ENCODE measurements at regions not wholly inside any gene's neighbourhood (a gene's known extent, or its start where the extent isn't known, plus 50 kb on each side); places are given as distances from the start of the nearest gene placed in this dataset. TPM values are rescaled to one million over a fixed set of nuclear protein-coding genes. Genes with fewer than 3 reads are reported as not detected.

DNA sequence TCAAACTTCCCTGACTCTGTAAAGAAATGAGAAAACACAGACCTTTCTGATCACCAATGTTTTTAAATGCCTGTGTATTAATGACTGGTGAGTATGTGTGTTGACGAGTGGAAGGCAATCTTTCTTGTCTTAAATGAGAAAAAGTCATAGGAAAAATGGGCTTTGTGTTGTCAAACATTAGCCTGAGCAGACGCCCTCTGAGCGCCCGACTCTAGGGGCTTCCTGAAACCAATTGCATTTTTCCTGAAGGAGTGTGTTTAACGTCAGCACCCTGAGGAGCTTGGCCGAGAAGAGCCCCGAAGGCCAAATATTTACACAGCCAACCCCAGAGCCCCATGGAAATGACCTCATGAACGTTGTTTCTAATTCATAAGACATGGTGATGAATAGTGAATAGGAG is 154.3 kb downstream of the PHF2 start:
- intact Hi-C loops (cut with micrococcal nuclease; ENCODE audit: unreplicated experiment) = no loop called here
- Mint-ChIP-seq H3K4me3 (ENCODE audit: low read depth, unreplicated experiment) (no peak overlapping the region), H3K4me1 (ENCODE audit: low read depth, unreplicated experiment) (no peaks in the 10 kb centered on the region), H3K9me3 (ENCODE audit: low read depth, unreplicated experiment) (peaks cover 3% of the 10 kb centered on the region), H3K27ac (ENCODE audit: unreplicated experiment) (no peak overlapping the region), H3K36me3 (ENCODE audit: insufficient read depth, unreplicated experiment) (no peaks in the 10 kb centered on the region), H3K27me3 (ENCODE audit: unreplicated experiment) (peaks cover 80% of the 10 kb centered on the region)
- TF ChIP-seq, protein P1, sequence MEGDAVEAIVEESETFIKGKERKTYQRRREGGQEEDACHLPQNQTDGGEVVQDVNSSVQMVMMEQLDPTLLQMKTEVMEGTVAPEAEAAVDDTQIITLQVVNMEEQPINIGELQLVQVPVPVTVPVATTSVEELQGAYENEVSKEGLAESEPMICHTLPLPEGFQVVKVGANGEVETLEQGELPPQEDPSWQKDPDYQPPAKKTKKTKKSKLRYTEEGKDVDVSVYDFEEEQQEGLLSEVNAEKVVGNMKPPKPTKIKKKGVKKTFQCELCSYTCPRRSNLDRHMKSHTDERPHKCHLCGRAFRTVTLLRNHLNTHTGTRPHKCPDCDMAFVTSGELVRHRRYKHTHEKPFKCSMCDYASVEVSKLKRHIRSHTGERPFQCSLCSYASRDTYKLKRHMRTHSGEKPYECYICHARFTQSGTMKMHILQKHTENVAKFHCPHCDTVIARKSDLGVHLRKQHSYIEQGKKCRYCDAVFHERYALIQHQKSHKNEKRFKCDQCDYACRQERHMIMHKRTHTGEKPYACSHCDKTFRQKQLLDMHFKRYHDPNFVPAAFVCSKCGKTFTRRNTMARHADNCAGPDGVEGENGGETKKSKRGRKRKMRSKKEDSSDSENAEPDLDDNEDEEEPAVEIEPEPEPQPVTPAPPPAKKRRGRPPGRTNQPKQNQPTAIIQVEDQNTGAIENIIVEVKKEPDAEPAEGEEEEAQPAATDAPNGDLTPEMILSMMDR (IDR thresholded peaks at IDR 0.05; ENCODE audit: unreplicated experiment) = no peak
- no peak for DNase-seq
- CTCF ChIA-PET = no interaction called here
- BruUV-seq (replicated peaks) = no TSS peak

DNA sequence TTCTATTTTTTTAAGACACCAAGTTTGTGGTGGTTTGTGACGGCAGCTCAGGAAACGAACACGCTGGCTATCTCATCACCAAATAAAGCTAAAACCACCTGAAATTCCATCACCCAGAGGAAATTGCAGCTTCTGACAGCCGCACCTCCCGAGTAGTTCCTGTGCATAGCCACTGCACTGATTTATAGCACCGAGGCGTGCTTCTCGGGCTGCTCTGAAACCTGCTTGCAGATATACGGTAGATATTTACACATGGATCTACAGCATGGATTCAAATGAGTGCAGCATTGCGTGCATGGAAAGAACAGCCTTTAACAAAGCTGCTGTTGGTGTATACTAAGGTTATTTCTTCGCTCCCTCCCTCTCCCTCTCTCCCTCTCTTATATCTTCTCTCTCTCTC is 153.8 kb downstream of the PHF2 start:
- no peak overlapping the region for H3K4me3 Mint-ChIP-seq (ENCODE audit: low read depth, unreplicated experiment)
- no peaks in the 10 kb centered on the region for H3K4me1 Mint-ChIP-seq (ENCODE audit: low read depth, unreplicated experiment)
- CTCF ChIA-PET = no interaction called here
- TF ChIP-seq, protein P1 (IDR thresholded peaks at IDR 0.05; ENCODE audit: unreplicated experiment) = no peak
- BruUV-seq (replicated peaks) = no TSS peak
- no peak overlapping the region for H3K27ac Mint-ChIP-seq (ENCODE audit: unreplicated experiment)
- H3K9me3 Mint-ChIP-seq (ENCODE audit: low read depth, unreplicated experiment) = peaks cover 3% of the 10 kb centered on the region
- no peaks in the 10 kb centered on the region for H3K36me3 Mint-ChIP-seq (ENCODE audit: insufficient read depth, unreplicated experiment)
- no peak for DNase-seq
- peaks cover 84% of the 10 kb centered on the region for H3K27me3 Mint-ChIP-seq (ENCODE audit: unreplicated experiment)
- intact Hi-C loops (cut with micrococcal nuclease; ENCODE audit: unreplicated experiment) = no loop called here

Small RNA genes in the stretch of these regions (microRNA-seq; reads per million reads assigned to microRNA genes)
- not detected for gene MIR4291

Data from Calu3 (cell line).